ENCODE measurements at regions not wholly inside any gene's neighbourhood (a gene's known extent, or its start where the extent isn't known, plus 50 kb on each side); places are given as distances from the start of the nearest gene placed in this dataset.

DNA sequence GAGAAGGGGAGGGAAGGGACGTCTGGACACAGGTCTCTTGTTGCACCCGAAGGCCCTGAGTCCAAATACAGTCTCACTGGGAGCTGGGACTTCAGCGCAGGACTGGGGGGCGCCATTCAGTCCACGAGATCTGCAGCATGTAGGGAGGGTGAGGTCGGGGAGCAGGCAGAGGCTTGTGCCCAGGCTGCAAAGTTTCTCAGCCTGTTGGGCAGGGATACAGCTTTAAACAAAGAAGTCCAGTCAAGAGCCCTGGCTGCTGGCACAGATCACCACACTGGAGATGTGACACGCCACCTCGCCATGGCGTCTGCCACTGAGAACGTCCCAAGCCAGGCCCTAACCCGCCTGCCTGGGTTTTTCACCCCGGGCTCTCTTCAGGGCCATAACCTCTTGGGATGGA lies 256.6 kb downstream of the DLL1 start:
- DNase-seq (ENCODE audit: low read depth, low spot score): no peak

DNA sequence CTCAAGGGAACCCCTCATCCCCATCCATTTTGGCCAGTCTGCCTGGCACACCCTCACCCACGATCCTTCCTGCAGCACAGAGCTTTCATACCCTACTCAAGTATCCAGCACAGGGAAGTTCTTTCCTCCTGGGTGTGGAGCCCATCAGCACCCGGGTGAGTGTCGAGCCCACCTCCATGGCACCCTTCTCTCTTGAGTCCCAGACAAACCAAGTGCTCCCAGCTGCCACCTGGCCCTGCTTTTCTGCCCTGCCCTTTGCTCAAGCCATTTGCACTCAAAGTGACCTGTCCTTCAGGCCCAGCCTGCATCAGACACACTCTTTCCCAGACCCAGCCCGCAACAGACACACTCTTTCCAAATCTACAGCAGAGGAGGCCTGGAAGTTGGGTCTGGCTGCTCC lies 257.2 kb downstream of the DLL1 start:
- DNase-seq (ENCODE audit: low read depth, low spot score): no peak

DNA sequence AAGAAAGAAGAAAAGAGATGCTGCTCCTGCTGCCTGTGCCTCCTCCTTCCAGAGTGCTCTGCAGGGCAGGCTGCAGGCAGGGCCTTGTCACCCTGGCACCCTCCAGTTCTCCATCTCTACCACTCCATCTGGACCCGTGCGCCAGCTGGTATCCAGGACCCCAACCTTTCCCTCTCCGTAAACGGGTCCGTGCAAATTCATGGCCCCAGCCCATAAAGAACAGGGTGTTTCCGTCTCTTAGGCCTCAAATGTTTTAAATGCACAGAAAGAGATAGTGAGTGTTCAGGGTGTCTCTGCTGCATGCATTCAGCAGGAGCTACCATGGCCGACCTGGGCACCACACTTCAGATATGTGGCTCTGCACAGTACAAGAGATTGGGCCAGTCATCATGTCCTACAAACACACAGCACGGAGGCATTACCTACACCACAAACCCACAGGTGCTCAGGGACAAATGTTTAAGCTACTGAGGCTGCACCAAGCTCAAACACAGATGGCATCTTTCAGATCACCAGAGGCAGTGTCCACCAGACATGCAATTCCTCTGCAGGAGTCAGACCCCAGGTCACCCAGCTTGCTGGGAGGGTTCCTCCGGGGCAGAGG lies 258.1 kb downstream of the DLL1 start:
- DNase-seq (ENCODE audit: low read depth, low spot score): no peak

DNA sequence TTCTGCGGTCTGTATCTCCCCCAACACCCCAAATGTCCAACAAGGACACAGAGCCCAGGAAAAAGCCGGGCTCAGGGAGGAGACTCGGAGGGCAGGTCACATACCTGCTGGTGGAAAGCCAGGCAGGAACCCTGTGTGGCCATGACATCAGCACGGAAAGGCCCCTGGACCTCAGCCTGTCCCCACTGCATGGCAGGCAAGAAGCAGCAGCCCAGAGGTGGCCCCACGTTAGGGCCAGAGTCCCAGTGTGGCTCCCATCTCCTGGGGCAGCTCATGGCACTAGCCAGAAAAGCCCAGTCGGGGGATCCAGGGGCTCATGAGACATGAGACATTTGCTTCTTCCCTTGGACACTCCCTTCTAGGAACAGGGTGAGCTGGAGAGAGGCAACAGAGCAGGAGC lies 258.7 kb downstream of the DLL1 start:
- no peak for DNase-seq (ENCODE audit: low read depth, low spot score)

DNA sequence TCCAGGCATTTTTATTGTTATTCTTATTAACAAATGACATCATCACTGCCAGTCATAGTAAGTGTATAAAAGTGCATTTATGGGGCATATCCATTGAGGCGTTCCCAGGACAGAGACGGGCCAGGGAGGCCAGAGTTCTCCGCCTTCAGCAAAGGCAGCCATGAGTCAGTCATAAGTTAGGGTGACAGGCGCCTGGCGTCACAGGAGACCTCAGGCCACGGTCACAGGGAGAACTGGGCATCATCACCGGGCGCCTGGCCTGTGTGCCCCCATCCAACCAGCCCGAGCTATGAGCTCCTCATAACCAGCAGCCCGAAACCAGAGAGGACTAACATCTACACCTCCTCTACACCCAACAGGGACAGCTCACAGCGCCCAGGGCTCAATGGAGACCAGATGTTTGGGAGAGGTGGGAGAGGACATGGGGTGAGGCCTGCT lies 259.2 kb downstream of the DLL1 start:
- DNase-seq (ENCODE audit: low read depth, low spot score): no peak

DNA sequence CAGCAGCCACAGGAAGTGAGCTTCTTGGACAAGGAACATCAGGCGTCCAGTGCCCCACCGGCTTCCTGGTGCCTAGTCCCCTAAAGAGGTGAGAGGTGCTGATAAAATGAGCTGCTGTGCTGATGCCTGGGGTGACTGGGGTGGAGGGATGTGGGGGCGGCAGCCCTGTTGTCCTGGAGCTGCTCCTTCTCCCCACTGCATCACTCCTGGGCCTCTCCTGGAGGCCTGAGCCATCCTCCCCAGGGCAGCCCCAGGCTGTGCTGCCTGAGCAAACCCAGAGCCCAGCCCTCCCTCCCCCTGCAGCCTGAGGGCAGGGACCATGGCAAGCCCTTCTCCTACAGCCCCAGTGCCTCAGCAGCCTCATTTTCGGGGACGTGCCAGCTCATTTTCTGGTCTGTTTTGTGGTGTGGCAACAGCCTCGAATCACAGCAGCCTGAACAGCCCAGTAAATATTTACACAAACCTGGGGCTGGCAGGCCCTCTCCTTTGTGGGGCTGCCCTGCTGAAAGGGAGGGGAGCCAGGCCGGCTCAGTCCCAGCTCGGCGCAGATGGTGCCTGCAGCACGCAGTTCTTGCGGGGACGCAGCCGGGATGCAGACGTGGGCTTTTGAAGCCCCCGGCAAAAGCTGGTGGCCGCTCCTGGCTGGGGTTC lies 259.9 kb downstream of the DLL1 start:
- no peak for DNase-seq (ENCODE audit: low read depth, low spot score)

DNA sequence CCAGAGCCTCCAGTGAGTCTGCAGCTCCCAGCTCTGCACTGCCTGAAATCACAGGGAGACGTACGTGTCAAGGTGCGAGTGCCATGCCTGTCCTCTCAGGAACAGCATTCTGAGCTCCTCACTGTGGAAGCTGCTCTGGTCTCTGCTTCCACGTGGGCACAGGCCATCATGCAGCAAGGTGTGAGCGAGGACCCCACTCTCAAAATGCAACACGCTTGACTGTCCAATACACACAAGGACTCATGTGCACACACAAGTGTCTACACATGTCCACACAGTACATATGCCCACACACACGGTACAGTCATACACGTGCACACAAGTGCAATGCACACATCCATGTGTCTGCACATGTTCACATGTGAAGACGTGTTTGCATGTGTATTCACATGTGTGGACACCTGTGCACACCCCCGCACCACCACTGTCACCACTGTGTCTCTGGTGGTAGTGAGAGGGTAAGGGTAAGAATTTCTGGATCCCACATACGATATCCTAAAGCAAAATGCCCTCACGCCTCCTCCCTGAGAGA lies 260.5 kb downstream of the DLL1 start:
- no peak for DNase-seq (ENCODE audit: low read depth, low spot score)

DNA sequence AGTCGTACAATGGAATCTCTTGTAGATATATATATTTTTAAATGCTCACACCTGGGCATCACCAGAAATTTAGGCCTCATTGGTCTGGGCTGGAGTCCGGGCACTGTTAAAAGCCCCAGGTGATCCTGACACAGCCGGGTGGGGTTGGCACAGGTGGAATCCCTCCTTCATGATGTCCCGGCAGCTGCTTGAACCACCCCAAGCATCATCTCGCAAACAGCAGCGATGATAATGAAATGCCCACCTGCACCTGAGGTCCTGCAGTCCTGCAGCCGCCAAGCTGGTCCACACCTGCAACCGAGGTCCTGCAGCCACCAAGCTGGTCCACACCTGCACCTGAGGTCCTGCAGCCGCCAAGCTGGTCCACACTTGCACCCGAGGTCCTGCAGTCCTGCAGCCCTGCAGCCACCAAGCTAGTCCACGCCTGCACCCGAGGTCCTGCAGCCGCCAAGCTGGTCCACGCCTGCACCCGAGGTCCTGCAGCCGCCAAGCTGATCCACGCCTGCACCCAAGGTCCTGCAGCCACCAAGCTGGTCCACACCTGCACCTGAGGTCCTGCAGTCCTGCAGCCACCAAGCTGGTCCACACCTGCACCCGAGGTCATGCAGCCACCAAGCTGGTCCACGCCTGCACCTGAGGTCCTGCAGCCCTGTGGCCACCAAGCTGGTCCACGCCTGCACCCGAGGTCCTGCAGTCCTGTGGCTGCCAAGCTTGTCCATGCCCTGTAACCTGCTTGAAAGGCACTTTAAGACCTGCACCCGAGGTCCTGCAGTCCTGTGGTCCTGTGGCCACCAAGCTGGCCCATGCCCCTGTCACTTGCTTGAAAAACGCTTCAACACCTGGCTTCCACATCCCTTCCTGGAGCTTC lies 261.2 kb downstream of the DLL1 start:
- no peak for DNase-seq (ENCODE audit: low read depth, low spot score)

DNA sequence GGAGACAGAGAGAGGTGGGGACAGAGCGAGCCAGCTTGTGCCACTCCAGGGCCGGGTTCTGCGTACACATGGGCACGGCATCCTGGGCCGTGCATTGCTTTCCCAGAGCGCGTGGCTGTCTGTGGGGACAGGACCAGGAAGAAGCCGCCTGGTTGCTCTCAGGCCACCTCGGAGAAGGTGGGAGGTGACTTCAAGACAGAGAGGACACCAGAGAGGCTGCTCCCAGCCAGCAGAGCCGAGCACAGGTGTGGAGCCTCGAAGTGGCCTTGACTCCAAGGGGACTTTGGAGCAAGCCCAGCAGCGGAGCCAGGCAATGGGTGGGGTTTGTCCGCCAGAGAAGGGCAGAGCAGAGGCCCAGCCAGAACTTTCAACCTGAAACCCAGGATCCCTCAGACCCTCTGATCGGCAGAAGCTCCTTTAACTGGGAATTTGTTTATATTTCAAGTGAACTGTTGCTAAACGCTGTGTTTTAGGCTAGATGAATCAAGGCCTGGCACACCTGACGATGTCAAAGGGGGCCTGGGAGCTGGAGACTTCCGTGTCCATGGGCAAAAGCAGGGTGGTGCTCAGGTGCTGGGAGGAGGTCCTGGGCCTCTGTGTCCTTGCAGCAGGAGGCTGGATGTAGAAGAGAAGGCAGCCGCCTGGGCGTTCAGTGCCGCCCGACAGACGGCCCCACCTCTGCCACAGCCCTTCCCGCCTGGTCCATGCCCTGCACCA lies 262.1 kb downstream of the DLL1 start:
- DNase-seq (ENCODE audit: low read depth, low spot score): no peak

DNA sequence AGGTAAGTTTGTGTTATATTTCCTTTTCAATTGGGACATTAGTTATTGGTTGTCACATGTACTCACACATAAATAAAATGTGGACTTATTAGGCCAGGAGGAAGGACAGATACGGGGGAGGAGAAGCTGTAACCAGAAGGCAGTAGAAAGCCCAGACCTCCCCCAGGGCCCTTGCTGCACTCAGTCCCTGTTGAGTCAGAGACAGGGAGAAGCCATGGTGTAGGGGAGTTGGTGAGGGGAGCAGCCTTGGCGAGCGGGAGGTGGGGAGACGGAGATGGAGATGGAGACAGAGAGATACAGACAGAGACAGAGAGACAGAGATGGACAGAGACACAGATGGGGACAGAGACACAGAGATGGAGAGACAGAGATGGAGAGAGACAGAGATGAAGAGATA lies 263.2 kb downstream of the DLL1 start:
- DNase-seq (ENCODE audit: low read depth, low spot score): no peak

DNA sequence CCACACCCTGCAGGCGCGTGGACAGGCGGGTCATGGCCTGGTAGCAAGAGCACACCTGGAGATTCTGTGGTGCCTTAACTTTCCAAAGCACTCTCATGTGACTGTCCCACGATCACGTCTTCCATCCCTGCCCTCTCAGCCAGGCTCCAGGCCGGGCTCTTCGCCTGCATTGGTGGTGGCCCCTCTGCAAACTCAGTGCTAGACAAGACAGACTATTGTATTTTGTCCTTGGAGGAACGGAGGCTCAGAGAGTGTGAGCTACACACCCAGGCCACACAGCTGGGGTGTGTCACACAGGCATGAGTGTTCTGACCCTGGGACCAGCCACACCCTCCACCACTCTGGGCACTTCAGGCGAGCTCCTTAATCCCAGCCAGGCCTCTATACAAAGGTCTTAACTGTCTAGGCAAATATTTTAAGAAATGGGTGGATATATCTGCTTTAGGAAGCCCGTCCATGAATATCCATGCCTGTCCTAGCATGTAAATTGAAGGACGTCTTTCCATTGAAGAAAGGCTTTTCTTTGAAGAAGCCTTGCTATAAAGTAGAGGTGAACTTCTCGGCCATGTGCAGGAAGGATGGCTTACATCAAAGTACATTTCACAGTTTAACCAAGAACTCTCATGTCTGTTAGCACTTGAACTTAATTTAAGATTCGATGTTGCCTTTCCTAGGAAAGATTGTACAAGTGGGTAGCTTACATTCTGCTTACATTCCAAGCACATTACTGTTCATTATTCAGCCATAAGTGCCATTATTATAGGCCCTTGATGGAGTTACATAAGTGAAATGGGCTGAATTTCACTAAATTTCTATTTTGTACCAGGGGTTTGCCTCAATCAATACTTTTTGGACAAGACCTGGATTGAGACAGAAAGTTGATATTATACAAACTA lies 263.9 kb downstream of the DLL1 start:
- no peak for DNase-seq (ENCODE audit: low read depth, low spot score)

DNA sequence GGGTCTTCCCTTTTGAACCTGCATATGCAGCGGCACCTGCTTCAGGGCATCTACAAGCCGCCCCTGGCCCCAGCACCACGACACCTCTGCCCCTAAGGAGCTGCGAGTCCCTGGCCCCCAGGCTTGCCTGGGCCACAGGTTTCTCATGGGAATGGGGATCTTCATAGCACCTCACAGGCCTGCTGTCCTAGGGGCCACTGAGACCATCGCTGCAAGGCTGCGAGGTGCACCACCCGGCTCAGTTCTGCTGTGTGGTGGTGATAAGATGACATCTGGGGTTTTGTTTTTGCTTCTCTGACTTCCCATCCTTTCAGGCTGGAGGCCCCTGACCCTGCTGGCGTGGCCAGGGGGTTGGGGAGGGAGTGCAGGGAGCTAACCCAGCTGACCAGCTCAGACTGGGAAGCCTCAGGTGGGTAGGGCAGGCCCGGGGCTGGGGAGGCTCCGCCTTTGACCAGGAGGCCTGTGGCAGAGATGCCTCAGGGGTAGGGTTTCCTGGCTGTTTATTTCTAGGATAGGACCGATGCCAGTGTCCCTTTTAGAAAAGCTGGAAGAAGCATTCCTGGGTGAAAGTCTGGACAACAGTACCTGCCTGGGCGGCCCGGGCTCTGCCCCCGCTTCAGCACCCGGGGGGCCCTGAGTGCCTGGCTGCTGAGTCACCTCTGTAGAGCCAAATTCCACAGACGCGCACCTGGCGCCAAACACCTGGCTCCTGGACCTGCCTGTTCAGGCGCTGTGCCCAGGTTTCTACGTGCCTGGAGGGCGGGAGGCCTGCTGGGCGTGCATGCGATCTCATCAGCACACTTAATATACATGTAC lies 264.7 kb downstream of the DLL1 start:
- DNase-seq (ENCODE audit: low read depth, low spot score): no peak

DNA sequence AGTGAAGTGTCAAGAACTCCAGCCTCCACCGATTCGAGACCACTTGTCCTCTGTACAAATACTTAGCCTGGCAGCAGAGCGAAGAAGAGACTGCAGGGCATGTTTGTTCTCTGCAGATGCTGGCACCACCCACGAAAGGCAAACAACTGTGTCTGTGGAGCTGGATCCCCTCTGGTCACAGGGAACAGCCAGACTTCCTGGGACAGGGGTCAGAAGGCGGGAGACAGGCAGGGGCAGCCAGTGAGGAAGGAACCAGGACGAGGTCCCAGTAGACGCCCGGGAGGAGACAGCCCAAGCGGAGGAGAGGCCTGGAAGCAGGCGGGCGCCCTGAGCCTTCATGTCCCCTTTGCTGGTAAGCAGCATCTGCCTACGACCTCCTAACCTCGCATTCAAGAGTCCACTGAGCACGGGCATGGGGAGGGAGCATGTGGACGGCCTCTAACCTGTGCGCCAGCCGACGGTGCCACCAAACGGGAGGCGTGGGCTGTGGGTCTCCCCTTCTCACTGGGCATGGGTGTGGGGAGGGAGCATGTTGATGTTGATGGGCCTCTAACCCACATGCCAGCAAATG lies 265.5 kb downstream of the DLL1 start:
- no peak for DNase-seq (ENCODE audit: low read depth, low spot score)

DNA sequence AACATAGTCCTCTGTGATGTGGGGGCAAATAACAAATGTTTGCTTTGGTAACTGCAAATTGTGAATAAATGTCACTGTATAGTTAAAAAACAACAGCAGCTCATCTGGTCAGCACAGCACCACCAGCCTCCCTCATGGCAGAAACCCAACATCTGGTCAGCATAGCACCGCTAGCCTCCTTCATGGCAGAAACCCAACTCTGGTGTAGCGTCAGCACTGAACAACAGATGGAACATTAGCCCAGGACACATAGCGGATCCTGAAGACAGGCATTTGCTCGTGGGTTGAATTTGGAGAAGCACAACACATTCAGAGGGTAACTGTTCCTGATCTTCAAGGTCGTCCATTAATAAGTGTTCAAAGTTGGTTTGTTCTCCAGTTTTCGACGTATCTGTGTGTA lies 265.9 kb downstream of the DLL1 start:
- DNase-seq (ENCODE audit: low read depth, low spot score): no peak

DNA sequence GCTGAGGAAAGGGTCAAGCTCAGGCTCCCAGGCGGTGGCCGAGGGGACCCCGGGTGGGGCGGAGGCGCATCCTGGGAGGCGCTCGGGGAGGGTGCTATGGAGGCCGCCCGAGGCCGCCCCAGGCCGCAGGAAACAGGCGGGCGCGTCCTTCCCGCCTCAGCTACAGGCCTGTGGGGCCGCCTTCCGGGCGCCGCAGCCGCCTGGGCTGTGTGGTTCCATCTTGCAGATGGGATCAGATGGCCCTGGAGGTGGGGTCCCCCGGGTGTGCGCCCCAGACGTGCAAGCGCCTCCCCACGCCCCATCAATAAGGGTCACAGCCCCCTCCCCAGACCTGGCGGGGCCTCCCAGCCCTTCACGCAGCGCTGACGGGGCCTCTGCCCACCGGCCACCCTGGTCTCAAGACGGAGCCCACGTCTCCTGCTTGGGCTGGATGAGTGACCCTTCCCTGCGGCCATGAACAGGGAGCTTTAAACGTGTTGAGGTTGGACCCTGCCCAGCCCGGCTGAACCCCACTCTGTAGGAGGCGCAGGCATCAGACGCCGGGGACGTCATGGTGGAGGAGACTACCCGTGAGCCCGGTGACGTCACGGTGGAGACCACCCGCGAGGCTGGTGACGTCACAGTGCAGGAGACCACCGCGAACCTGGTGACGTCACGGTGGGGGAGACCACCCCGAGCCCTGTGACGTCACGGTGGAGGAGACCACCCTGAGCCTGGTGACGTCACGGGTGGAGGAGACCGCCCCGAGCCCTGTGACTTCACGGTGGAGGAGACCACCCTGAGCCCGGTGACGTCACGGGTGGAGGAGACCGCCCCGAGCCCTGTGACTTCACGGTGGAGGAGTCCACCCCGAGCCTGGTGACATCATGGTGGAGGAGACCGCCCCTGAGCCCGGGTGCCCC lies 267.0 kb downstream of the DLL1 start:
- no peak for DNase-seq (ENCODE audit: low read depth, low spot score)

DNA sequence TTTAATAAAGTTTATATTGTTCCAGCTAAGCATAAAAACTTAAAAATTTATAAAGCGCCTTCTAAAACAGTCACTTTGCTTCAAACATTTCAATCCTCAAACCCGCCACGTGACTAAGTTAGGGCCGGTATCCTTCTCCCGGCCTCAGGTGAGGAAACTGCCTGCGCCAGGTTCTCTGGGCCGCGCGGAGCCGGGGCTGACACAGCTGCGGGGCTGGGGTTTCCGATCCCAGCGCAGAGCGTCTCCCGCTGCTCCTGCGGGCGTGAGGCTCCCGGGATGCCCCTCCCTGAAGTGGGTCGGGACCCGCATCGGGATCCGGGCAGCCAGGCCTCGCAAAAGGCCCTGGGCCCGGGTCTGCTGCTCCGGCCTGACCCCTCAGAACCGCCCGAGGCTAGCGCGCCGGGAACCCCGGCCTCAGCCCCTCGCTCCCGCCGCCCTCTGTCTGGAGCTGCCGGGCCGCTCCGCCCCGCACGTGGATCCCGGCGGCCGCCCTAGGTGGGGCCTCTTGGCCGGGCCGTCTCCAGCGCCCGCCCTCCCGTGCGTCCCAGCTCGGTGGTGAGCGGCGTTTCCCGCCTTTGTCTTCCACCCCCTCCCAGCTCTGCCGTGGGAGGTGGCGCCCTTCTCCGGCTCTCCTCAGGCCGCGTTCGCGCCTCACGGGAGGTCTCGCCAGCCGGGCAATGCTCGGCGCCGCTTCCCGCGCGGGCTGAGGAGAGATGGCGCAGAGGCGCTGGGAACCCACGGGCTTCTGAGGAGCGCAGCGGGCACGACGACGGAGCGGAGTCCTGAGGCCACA lies 267.9 kb downstream of the DLL1 start:
- DNase-seq (ENCODE audit: low read depth, low spot score): no peak

DNA sequence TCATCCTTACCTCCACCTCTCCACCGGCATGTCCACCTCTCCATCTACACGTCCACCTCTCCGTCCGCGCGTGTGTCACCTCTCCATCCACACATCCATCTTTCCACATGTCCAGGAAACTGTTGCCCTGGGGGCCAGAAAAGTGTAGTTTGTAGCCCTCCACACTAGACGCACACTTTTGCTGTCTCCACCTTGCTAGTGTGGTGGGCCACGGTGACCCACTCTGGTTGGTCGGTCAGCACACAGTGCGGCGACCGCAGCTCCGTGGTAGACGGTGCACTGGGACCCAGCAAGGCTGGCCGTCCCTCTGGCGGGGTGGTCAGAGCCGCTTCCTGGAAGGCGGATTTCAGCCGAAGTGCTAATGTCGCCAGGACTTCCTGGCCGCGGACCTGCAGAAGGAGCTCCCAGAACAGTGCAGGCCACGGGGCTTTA lies 268.6 kb downstream of the DLL1 start:
- no peak for DNase-seq (ENCODE audit: low read depth, low spot score)

DNA sequence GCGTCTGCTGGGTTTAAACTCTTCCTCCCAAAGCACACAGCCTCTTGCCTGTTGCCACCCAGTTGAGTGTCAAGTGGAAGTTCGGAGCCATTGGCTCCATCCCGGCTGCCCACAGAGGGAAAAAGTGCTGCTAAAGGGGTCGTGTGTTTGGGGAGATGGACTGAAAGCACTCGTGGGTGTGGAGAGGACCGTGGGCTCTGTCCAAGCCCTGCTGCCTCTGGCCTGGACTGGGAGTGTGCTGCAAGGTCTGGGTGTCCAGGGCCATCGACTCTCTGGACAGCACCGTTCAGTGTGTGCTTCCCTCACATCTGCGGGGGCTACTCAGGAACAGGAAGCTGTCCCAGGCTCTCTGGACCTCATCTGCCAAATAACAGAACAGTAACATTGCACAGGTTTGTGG lies 269.3 kb downstream of the DLL1 start:
- no peak for DNase-seq (ENCODE audit: low read depth, low spot score)
